ENCODE measurements at regions not wholly inside any gene's neighbourhood (a gene's known extent, or its start where the extent isn't known, plus 50 kb on each side); places are given as distances from the start of the nearest gene placed in this dataset.

- no peaks in the 10 kb centered on the region for H3K36me3 ChIP-seq (ENCODE audit: control insufficient read depth in 5 of 5, insufficient read depth in 5 of 5, low read length in 5 of 5)
- no peaks in the 10 kb centered on the region for H3K9me3 ChIP-seq (ENCODE audit: control insufficient read depth in 5 of 5, low read length in 5 of 5)
- no peak overlapping the region for H3K4me3 ChIP-seq (ENCODE audit: low read depth in 1 of 5, low read length in 5 of 5)
- H3K27me3 ChIP-seq (ENCODE audit: control insufficient read depth in 5 of 5, insufficient read depth in 4 of 5, low read length in 5 of 5) = no peaks in the 10 kb centered on the region
- no peak overlapping the region for H3K9ac ChIP-seq (ENCODE audit: low read length in 5 of 5)
- H3K27ac ChIP-seq (ENCODE audit: low read depth, low read length) = peak overlapping the region; percentile 28
- peaks cover 0 to 37% (median 17%) of the 10 kb centered on the region in 5 donors for H3K4me1 ChIP-seq (ENCODE audit: control insufficient read depth in 5 of 5, insufficient read depth in 5 of 5, low read length in 5 of 5)
These were observed 569.7 kb upstream of the CITED2 start for GRCh38 chr6:139944131-139944530.

- H3K27me3 ChIP-seq (ENCODE audit: control insufficient read depth in 5 of 5, insufficient read depth in 4 of 5, low read length in 5 of 5) = no peaks in the 10 kb centered on the region
- H3K4me1 ChIP-seq (ENCODE audit: control insufficient read depth in 5 of 5, insufficient read depth in 5 of 5, low read length in 5 of 5) = peaks cover 0 to 37% (median 17%) of the 10 kb centered on the region in 5 donors
- peak overlapping the region; percentile 91 for H3K27ac ChIP-seq (ENCODE audit: low read depth, low read length)
- no peak overlapping the region for H3K9ac ChIP-seq (ENCODE audit: low read length in 5 of 5)
- H3K4me3 ChIP-seq (ENCODE audit: low read depth in 1 of 5, low read length in 5 of 5) = no peak overlapping the region
- H3K9me3 ChIP-seq (ENCODE audit: control insufficient read depth in 5 of 5, low read length in 5 of 5) = no peaks in the 10 kb centered on the region
- H3K36me3 ChIP-seq (ENCODE audit: control insufficient read depth in 5 of 5, insufficient read depth in 5 of 5, low read length in 5 of 5) = no peaks in the 10 kb centered on the region
These were observed 568.9 kb upstream of the CITED2 start for GRCh38 chr6:139943391-139943790.

- H3K4me1 ChIP-seq (ENCODE audit: control insufficient read depth in 5 of 5, insufficient read depth in 5 of 5, low read length in 5 of 5) = peaks cover 0 to 37% (median 17%) of the 10 kb centered on the region in 5 donors
- no peaks in the 10 kb centered on the region for H3K36me3 ChIP-seq (ENCODE audit: control insufficient read depth in 5 of 5, insufficient read depth in 5 of 5, low read length in 5 of 5)
- H3K4me3 ChIP-seq (ENCODE audit: low read depth in 1 of 5, low read length in 5 of 5) = no peak overlapping the region
- H3K9me3 ChIP-seq (ENCODE audit: control insufficient read depth in 5 of 5, low read length in 5 of 5) = no peaks in the 10 kb centered on the region
- H3K27me3 ChIP-seq (ENCODE audit: control insufficient read depth in 5 of 5, insufficient read depth in 4 of 5, low read length in 5 of 5) = no peaks in the 10 kb centered on the region
- H3K27ac ChIP-seq (ENCODE audit: low read depth, low read length) = peak overlapping the region; percentile 91
- no peak overlapping the region for H3K9ac ChIP-seq (ENCODE audit: low read length in 5 of 5)
These were observed 567.9 kb upstream of the CITED2 start for GRCh38 chr6:139942331-139942730.

- H3K36me3 ChIP-seq (ENCODE audit: control insufficient read depth in 5 of 5, insufficient read depth in 5 of 5, low read length in 5 of 5) = no peaks in the 10 kb centered on the region
- no peaks in the 10 kb centered on the region for H3K9me3 ChIP-seq (ENCODE audit: control insufficient read depth in 5 of 5, low read length in 5 of 5)
- H3K27ac ChIP-seq (ENCODE audit: low read depth, low read length) = peak overlapping the region; percentile 91
- no peak overlapping the region for H3K9ac ChIP-seq (ENCODE audit: low read length in 5 of 5)
- H3K4me3 ChIP-seq (ENCODE audit: low read depth in 1 of 5, low read length in 5 of 5) = no peak overlapping the region
- H3K4me1 ChIP-seq (ENCODE audit: control insufficient read depth in 5 of 5, insufficient read depth in 5 of 5, low read length in 5 of 5) = peaks cover 0 to 37% (median 17%) of the 10 kb centered on the region in 5 donors
- no peaks in the 10 kb centered on the region for H3K27me3 ChIP-seq (ENCODE audit: control insufficient read depth in 5 of 5, insufficient read depth in 4 of 5, low read length in 5 of 5)
These were observed 567.4 kb upstream of the CITED2 start for GRCh38 chr6:139941826-139942225.

- Histone ChIP-seq H3K9me3 (ENCODE audit: control insufficient read depth in 5 of 5, low read length in 5 of 5) (no peaks in the 10 kb centered on the region), H3K36me3 (ENCODE audit: control insufficient read depth in 5 of 5, insufficient read depth in 5 of 5, low read length in 5 of 5) (no peaks in the 10 kb centered on the region), H3K27ac (ENCODE audit: low read depth, low read length) (peak overlapping the region; percentile 91), H3K4me3 (ENCODE audit: low read depth in 1 of 5, low read length in 5 of 5) (peak overlapping the region in 4 of 5 donors; percentile 4 to 53 (median 34)), H3K9ac (ENCODE audit: low read length in 5 of 5) (peak overlapping the region in 3 of 5 donors; percentile 31 to 60 (median 56)), H3K27me3 (ENCODE audit: control insufficient read depth in 5 of 5, insufficient read depth in 4 of 5, low read length in 5 of 5) (no peaks in the 10 kb centered on the region), H3K4me1 (ENCODE audit: control insufficient read depth in 5 of 5, insufficient read depth in 5 of 5, low read length in 5 of 5) (peaks cover 0 to 37% (median 17%) of the 10 kb centered on the region in 5 donors)
These were observed 566.6 kb upstream of the CITED2 start for GRCh38 chr6:139940741-139941729.

- Histone ChIP-seq H3K36me3 (ENCODE audit: control insufficient read depth in 5 of 5, insufficient read depth in 5 of 5, low read length in 5 of 5) (no peaks in the 10 kb centered on the region), H3K27me3 (ENCODE audit: control insufficient read depth in 5 of 5, insufficient read depth in 4 of 5, low read length in 5 of 5) (no peaks in the 10 kb centered on the region), H3K9ac (ENCODE audit: low read length in 5 of 5) (no peak overlapping the region)
These were observed 564.9 kb upstream of the CITED2 start for GRCh38 chr6:139939189-139939979.

GRCh38 chr6:139932671-139933070 is 558.2 kb upstream of the CITED2 start:
- no peak overlapping the region for H3K9ac ChIP-seq (ENCODE audit: low read length in 5 of 5)
- H3K4me3 ChIP-seq (ENCODE audit: low read depth in 1 of 5, low read length in 5 of 5) = no peak overlapping the region
- no peak overlapping the region for H3K27ac ChIP-seq (ENCODE audit: low read depth, low read length)
- H3K27me3 ChIP-seq (ENCODE audit: control insufficient read depth in 5 of 5, insufficient read depth in 4 of 5, low read length in 5 of 5) = no peaks in the 10 kb centered on the region
- H3K36me3 ChIP-seq (ENCODE audit: control insufficient read depth in 5 of 5, insufficient read depth in 5 of 5, low read length in 5 of 5) = no peaks in the 10 kb centered on the region
- H3K9me3 ChIP-seq (ENCODE audit: control insufficient read depth in 5 of 5, low read length in 5 of 5) = no peaks in the 10 kb centered on the region
- no peaks in the 10 kb centered on the region for H3K4me1 ChIP-seq (ENCODE audit: control insufficient read depth in 5 of 5, insufficient read depth in 5 of 5, low read length in 5 of 5)

More at GRCh38 chr6:139939189-139939979, 564.9 kb upstream of the CITED2 start:
- Histone ChIP-seq H3K4me1 (ENCODE audit: control insufficient read depth in 5 of 5, insufficient read depth in 5 of 5, low read length in 5 of 5) (peaks cover 0 to 37% (median 17%) of the 10 kb centered on the region in 5 donors), H3K9me3 (ENCODE audit: control insufficient read depth in 5 of 5, low read length in 5 of 5) (no peaks in the 10 kb centered on the region), H3K27ac (ENCODE audit: low read depth, low read length) (no peak overlapping the region), H3K4me3 (ENCODE audit: low read depth in 1 of 5, low read length in 5 of 5) (no peak overlapping the region)

GRCh38 chr6:139931747-139932146 is 557.3 kb upstream of the CITED2 start:
- Histone ChIP-seq H3K9me3 (ENCODE audit: control insufficient read depth in 5 of 5, low read length in 5 of 5) (no peaks in the 10 kb centered on the region), H3K9ac (ENCODE audit: low read length in 5 of 5) (no peak overlapping the region), H3K36me3 (ENCODE audit: control insufficient read depth in 5 of 5, insufficient read depth in 5 of 5, low read length in 5 of 5) (no peaks in the 10 kb centered on the region), H3K27ac (ENCODE audit: low read depth, low read length) (no peak overlapping the region), H3K27me3 (ENCODE audit: control insufficient read depth in 5 of 5, insufficient read depth in 4 of 5, low read length in 5 of 5) (no peaks in the 10 kb centered on the region), H3K4me1 (ENCODE audit: control insufficient read depth in 5 of 5, insufficient read depth in 5 of 5, low read length in 5 of 5) (peaks cover 0 to 3% (median under 1%) of the 10 kb centered on the region in 5 donors), H3K4me3 (ENCODE audit: low read depth in 1 of 5, low read length in 5 of 5) (no peak overlapping the region)

- H3K9me3 ChIP-seq (ENCODE audit: control insufficient read depth in 5 of 5, low read length in 5 of 5) = no peaks in the 10 kb centered on the region
- H3K4me3 ChIP-seq (ENCODE audit: low read depth in 1 of 5, low read length in 5 of 5) = no peak overlapping the region
- H3K9ac ChIP-seq (ENCODE audit: low read length in 5 of 5) = no peak overlapping the region
- no peak overlapping the region for H3K27ac ChIP-seq (ENCODE audit: low read depth, low read length)
- H3K27me3 ChIP-seq (ENCODE audit: control insufficient read depth in 5 of 5, insufficient read depth in 4 of 5, low read length in 5 of 5) = no peaks in the 10 kb centered on the region
- H3K4me1 ChIP-seq (ENCODE audit: control insufficient read depth in 5 of 5, insufficient read depth in 5 of 5, low read length in 5 of 5) = peaks cover 0 to 12% (median 10%) of the 10 kb centered on the region in 5 donors
- H3K36me3 ChIP-seq (ENCODE audit: control insufficient read depth in 5 of 5, insufficient read depth in 5 of 5, low read length in 5 of 5) = no peaks in the 10 kb centered on the region
These were observed 553.4 kb upstream of the CITED2 start for GRCh38 chr6:139927742-139928305.
